D721Med (cell line): ENCODE measurements at regions not wholly inside any gene's neighbourhood (a gene's known extent, or its start where the extent isn't known, plus 50 kb on each side); places are given as distances from the start of the nearest gene placed in this dataset.

ENCODE experiments used
- DNase-seq: peaks from one replicate; pipeline ENCODE4 v3.0.0; 2011; ENCODE audit warnings: low spot score; ENCODE audit not compliant: insufficient read length
- FAIRE-seq: peaks from 2 replicates; lab custom pipeline; 2011; peaks lifted over from hg19 to GRCh38; lab: Jason Lieb, UNC
- CTCF ChIP-seq: IDR thresholded peaks from 2 replicates; pipeline ENCODE4 v1.5.1; 2012; ENCODE audit warnings: mild to moderate bottlenecking, control low read depth; ENCODE audit not compliant: insufficient read depth; ENCODE audit errors: missing control alignments

DNA sequence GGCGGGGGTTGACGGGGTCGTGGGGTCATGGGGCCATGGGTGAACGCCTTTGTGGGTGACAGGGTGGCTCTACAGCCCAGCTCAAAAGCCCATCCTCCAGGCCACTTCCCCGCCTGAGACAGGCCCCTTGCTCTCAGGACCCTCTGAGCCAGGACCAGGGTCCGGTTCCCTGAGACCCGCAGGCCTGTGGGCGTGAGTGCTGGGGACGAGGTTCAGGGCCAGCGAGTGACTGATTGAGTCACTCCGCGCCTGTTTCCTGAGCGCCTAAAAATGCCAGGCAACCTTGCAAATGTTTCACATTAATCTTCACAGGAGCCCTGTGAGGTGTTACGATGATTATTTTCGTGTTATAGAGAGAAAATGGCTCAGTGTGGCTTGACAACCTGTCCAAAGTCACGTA is 97.8 kb downstream of the ZNF674 start:
- DNase-seq, result no peak
- no peak for FAIRE-seq
- TF ChIP-seq CTCF, result no peak

DNA sequence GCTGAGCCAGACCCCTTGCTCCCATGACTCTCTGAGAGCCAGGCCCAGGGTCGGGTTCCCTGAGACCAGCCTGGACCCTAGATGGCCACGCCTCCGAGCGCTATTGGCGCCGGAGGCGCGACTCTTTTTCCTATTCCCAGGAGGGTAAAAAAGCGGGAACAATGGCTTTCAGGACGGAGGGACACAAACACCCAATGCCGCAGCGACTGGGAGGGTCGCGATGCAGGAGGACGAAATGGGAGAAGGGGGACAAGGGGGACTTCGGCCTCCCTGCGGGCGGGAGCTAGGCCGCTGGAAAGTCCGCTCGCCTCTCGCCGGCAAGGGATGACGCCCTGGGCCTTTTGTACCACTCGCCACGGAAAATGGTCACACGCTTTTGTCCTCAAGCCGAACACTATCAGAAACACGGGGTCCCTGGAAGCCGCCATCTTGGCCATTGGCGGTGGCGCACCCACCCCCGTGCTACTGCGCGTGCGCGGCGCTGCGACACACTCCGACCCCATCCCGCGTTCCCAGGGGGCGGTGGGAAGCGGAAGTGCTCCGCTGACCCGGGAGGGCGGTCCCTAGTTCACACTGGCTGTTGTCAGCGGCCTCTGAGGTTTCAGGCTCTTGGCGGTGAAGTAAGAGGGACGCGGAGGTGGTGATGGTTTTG is 98.4 kb downstream of the ZNF674 start:
- TF ChIP-seq CTCF, result no peak
- FAIRE-seq (no peak), DNase-seq (peak; percentile 66)

DNA sequence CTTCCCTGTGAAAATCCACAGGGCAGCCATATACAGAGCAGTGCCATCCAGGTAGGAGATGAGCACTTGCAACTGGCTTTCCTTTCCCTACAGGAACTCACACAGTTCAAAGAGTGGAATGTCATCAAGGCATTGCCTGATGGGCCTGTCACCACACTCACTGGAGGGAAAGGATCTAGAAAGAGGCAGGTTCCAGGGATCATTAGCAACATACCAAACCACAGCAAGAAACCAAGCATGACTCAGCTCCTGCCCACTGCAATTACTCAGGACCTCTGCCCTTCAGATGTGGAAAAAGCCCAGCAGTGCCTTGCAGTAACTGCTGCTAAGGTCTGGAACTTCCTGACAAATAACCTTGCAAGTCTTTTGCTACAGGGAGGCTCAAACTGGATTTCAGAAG is 101.2 kb downstream of the ZNF674 start:
- no peak for TF ChIP-seq CTCF
- FAIRE-seq, result no peak
- DNase-seq, result no peak

DNA sequence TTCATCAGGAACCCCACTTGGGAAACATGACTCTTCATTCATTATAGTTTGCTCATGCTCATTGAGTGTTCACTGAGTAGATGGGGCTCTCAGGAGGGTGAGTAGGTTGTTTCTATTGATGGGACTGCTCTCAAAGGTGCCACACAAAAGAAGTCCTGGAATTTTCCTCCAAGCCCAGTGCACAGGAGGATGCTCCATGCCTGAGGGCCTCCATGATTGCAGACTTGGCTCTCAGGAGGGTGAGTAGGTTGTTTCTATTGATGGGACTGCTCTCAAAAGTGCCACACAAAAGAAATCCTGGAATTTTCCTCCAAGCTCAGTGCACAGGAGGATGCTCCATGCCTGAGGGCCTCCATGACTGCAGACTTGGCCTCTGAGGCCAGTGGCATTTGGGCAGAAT is 108.5 kb downstream of the ZNF674 start:
- no peak for TF ChIP-seq CTCF
- DNase-seq (no peak), FAIRE-seq (no peak)

DNA sequence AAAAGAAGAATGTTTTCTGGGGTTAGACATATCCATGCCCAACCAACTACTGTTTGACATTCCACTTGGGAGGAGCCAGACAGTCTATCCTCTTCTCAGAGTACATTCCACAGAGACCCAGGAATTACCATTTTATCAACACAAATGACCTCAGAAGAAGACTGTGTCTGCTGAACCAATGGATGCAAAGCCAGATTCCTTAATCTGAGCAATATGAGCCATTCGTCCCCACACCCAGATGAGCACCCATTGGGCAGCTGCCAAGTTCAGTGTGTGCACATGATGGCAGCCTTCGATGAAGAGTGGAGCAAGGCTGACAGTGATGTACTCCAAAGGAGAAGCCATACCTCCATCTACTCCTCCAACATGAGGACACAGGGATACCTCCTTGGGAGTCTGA is 111.3 kb downstream of the ZNF674 start:
- TF ChIP-seq CTCF, result no peak
- DNase-seq, result no peak
- FAIRE-seq, result no peak

DNA sequence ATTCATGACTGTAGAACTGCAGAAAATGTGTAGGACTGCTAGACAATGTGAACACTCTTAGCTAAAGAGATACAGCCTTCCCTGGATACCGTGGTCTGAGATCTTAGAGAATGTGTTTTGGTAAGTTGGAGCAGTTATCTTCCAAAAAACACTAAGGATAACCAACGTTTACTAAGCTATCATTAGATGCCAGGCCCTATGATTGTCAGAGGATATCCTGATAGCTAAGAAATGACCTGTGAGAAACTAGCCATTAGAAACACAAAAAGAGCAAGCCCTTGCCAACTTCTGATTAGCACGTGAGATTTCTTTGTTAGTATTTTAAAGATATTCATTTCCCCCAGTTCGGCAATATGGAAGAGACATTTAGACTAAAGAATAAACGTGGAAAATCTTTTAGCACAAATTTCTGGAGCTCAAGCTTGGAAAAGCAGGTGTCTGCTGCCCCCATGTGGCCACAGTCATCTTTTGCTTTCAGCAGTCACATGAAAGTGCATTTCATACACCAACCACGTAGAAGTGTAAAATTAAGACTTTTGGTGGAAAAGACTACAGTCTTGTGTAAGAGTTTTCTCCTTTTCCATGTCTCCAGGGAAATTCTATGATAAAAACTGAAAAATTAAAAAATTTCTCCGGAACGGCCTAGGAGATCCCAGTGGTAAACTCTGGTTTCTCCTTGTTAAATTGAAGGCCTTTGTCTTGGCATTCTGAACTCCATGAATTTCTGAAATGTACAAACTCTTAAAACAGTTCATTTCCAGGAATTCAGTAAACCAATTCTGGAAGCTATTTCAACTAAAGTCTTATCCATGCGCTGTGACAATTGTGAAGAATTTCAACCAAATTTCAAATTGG is 136.4 kb downstream of the ZNF674 start:
- DNase-seq (no peak), FAIRE-seq (no peak)
- peak; percentile 66 for TF ChIP-seq CTCF

DNA sequence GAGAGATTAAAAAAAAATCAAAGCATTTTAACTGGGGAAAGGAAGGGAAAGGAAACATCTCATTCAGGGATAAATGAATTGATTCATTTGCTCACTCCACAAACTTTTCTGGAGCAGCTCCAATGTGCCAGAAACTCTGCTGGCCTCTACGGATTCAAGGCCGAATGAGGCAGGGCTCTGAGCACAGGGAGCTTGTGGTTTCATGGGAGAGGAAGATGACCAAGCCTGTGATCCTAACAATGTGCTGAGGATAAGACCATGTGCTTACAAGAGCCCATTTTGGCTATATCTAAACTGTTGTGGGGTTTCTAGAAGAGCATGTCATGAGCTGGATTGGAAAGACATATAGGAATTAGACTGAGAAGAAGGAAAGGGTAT is 137.5 kb downstream of the ZNF674 start:
- DNase-seq (no peak), FAIRE-seq (no peak)

More for the DNA sequence above, 137.5 kb downstream of the ZNF674 start:
- no peak for TF ChIP-seq CTCF
